ENCODE measurements at regions not wholly inside any gene's neighbourhood (a gene's known extent, or its start where the extent isn't known, plus 50 kb on each side); places are given as distances from the start of the nearest gene placed in this dataset.

- no peak overlapping the region for H2BK5ac ChIP-seq (ENCODE audit: low read depth, low read length, poor library complexity, severe bottlenecking)
- DNase-seq (no peak), ATAC-seq (ENCODE audit: low read depth) (no peak)
- H3K4me2 ChIP-seq (ENCODE audit: low read depth, low read length): no peak overlapping the region
- H2BK120ac ChIP-seq (ENCODE audit: low read depth, low read length): no peak overlapping the region
- H4K8ac ChIP-seq (ENCODE audit: low read depth in 2 of 2, low read length in 2 of 2): no peak overlapping the region
- H3K9me1 ChIP-seq (ENCODE audit: insufficient read depth, low read length): no peaks in the 10 kb centered on the region
- H3K14ac ChIP-seq (replicated peaks; ENCODE audit: low read depth, low read length): no peak overlapping the region
- BruUV-seq (replicated peaks): no TSS peak
- TF ChIP-seq FOS (IDR thresholded peaks at IDR 0.05; ENCODE audit: low read depth, low read length): no peak
- no peak for TF ChIP-seq MAFK (IDR thresholded peaks at IDR 0.05; ENCODE audit: low read depth, low read length)
- H3K27ac ChIP-seq (ENCODE audit: insufficient read depth, low read length): no peak overlapping the region
- H3K79me1 ChIP-seq (ENCODE audit: low read depth in 1 of 2, low read length in 2 of 2): no peaks in the 10 kb centered on the region
- no peak overlapping the region for H2BK15ac ChIP-seq (ENCODE audit: low read depth, low read length)
- no peak overlapping the region for H4K5ac ChIP-seq (ENCODE audit: low read depth, low read length)
- H3K27me3 ChIP-seq (ENCODE audit: control insufficient read depth, insufficient read depth, low read length): no peaks in the 10 kb centered on the region
- H4K20me1 ChIP-seq (ENCODE audit: insufficient read depth, low read length): no peaks in the 10 kb centered on the region
- in situ Hi-C loops (cut with MboI; ENCODE audit: low sequenced_read_pairs) (no loop called here), dilution Hi-C loops (cut with HindIII; ENCODE audit: low sequenced_read_pairs, unreplicated experiment) (no loop called here), intact Hi-C loops (cut with micrococcal nuclease) (no loop called here)
- H2AK5ac ChIP-seq (ENCODE audit: low read depth, low read length): no peak overlapping the region
- H3K9ac ChIP-seq (ENCODE audit: low read depth, low read length): no peak overlapping the region
- H2AFZ ChIP-seq (replicated peaks; ENCODE audit: low read length, poor library complexity): no peak overlapping the region
- H3K4ac ChIP-seq (ENCODE audit: low read depth, low read length): no peak overlapping the region
- H4K91ac ChIP-seq (ENCODE audit: insufficient read depth, low read depth, low read length): no peak overlapping the region
- no peaks in the 10 kb centered on the region for H3K4me1 ChIP-seq (ENCODE audit: control insufficient read depth, insufficient read depth, low read length)
- POLR2A ChIA-PET (ENCODE audit: unreplicated experiment): no interaction called here
- no peak overlapping the region for H3K18ac ChIP-seq (ENCODE audit: low read depth, low read length)
- CTCF ChIA-PET: no interaction called here
- H3K4me3 ChIP-seq (ENCODE audit: insufficient read depth, low read depth, low read length): no peak overlapping the region
- no peaks in the 10 kb centered on the region for H3K36me3 ChIP-seq (ENCODE audit: control insufficient read depth, insufficient read depth, low read length)
- H3K23ac ChIP-seq (ENCODE audit: low read depth, low read length): no peak overlapping the region
- H3K9me3 ChIP-seq (ENCODE audit: control insufficient read depth, insufficient read depth, low read length): peaks cover 4% of the 10 kb centered on the region
- H2BK20ac ChIP-seq (ENCODE audit: low read depth, low read length): no peak overlapping the region
- no peak overlapping the region for H2AK9ac ChIP-seq (replicated peaks; ENCODE audit: low read depth, low read length, poor library complexity)
- no peak overlapping the region for H3K56ac ChIP-seq (ENCODE audit: extremely low read depth, insufficient read depth, low read length)
Measured at GRCh38 chr13:90652036-90652435, 695.5 kb upstream of the MIR17HG start.

All from IMR-90 (cell line).